ENCODE measurements at regions not wholly inside any gene's neighbourhood (a gene's known extent, or its start where the extent isn't known, plus 50 kb on each side); places are given as distances from the start of the nearest gene placed in this dataset.

DNA sequence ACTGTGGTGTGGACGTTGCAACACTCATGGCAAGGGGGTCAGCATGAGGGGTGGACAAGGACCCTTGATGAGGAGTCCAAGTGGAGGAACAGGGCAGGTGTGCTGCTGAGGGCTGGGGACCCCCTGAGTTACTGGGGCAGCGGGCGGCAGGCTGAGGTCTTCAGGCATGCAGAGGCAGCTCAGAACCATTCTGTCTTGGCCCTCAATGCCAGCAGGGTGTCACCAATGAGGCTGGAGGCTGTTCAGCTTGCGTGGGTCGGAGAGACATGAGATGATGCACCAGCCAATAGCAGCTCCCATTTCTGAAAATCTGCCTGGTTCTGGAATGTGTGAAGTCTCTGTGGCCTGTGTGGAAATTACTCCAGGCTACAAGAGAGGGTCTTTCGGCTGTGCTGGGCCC, 105.4 kb downstream of the INHBB start:
- TF ChIP-seq, protein P1, sequence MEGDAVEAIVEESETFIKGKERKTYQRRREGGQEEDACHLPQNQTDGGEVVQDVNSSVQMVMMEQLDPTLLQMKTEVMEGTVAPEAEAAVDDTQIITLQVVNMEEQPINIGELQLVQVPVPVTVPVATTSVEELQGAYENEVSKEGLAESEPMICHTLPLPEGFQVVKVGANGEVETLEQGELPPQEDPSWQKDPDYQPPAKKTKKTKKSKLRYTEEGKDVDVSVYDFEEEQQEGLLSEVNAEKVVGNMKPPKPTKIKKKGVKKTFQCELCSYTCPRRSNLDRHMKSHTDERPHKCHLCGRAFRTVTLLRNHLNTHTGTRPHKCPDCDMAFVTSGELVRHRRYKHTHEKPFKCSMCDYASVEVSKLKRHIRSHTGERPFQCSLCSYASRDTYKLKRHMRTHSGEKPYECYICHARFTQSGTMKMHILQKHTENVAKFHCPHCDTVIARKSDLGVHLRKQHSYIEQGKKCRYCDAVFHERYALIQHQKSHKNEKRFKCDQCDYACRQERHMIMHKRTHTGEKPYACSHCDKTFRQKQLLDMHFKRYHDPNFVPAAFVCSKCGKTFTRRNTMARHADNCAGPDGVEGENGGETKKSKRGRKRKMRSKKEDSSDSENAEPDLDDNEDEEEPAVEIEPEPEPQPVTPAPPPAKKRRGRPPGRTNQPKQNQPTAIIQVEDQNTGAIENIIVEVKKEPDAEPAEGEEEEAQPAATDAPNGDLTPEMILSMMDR (IDR thresholded peaks at IDR 0.05) = no peak
- TF ChIP-seq POLR2A (IDR thresholded peaks at IDR 0.05) = no peak
